ENCODE measurements at regions not wholly inside any gene's neighbourhood (a gene's known extent, or its start where the extent isn't known, plus 50 kb on each side); places are given as distances from the start of the nearest gene placed in this dataset.

DNA sequence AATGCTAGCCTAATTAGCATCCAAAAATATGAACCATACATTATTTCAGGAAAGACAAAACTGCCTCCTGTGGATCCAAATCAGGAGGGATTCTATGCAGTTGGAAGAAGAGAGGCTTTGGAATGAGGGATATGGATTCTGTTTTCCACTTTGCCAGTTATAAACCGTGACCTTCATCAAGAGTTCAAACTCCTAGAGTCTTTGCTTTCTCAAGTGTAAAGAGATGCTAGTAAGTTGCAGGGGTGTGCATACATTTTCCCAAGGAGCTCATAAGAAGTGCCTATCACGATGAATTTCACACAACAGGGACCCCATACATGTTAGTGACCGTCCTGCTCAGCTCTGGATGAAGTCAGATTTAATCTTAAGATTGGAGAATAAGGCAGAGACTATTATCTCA is 542.5 kb downstream of the SOX11 start:
- TF ChIP-seq ZC3H10 (CRISPR knock-in tag; IDR thresholded peaks at IDR 0.05) (no peak), CREB5 (CRISPR knock-in tag; IDR thresholded peaks at IDR 0.05; ENCODE audit: low read depth) (no peak), PATZ1 (CRISPR knock-in tag; IDR thresholded peaks at IDR 0.05; ENCODE audit: borderline replicate concordance) (no peak), TOX (CRISPR knock-in tag; IDR thresholded peaks at IDR 0.05; ENCODE audit: borderline replicate concordance) (no peak), RARB (CRISPR knock-in tag; IDR thresholded peaks at IDR 0.05) (no peak)

Measured in SK-N-SH treated with all-trans-retinoic acid at 6 μM for 48 hours (cell line).